ENCODE measurements at regions not wholly inside any gene's neighbourhood (a gene's known extent, or its start where the extent isn't known, plus 50 kb on each side); places are given as distances from the start of the nearest gene placed in this dataset.

GRCh38 chr3:64306745-64307144 lies 81.5 kb upstream of the PRICKLE2 start:
- Histone ChIP-seq H3K4me3 (no peak overlapping the region), H3K36me3 (ENCODE audit: low read depth) (no peaks in the 10 kb centered on the region), H3K9me3 (no peaks in the 10 kb centered on the region), H3K4me1 (ENCODE audit: low read depth) (peaks cover 2% of the 10 kb centered on the region)
- no peak for DNase-seq
- intact Hi-C loops (cut with DNase I, micrococcal nuclease) = no loop called here
- TF ChIP-seq, protein P1, sequence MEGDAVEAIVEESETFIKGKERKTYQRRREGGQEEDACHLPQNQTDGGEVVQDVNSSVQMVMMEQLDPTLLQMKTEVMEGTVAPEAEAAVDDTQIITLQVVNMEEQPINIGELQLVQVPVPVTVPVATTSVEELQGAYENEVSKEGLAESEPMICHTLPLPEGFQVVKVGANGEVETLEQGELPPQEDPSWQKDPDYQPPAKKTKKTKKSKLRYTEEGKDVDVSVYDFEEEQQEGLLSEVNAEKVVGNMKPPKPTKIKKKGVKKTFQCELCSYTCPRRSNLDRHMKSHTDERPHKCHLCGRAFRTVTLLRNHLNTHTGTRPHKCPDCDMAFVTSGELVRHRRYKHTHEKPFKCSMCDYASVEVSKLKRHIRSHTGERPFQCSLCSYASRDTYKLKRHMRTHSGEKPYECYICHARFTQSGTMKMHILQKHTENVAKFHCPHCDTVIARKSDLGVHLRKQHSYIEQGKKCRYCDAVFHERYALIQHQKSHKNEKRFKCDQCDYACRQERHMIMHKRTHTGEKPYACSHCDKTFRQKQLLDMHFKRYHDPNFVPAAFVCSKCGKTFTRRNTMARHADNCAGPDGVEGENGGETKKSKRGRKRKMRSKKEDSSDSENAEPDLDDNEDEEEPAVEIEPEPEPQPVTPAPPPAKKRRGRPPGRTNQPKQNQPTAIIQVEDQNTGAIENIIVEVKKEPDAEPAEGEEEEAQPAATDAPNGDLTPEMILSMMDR (IDR thresholded peaks at IDR 0.05) = no peak
- ATAC-seq = no peak

DNA sequence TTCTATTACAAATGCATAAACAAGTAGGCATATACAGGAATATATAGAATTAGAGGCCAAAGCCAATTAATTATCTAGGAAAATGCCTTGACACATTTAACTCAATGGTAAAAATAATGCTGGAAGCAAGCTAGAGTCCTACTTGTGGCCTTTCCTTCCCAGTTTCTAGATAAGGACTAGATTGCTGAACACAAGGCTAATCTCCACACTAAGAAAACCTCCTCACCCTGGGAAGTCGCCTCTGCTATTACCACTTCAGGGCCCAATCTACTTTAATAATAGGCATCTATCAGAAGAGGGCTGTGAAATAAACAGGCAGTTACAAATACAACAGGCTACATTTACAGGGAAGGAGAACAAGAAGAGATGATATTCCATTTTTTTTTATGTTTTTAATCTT lies 80.5 kb upstream of the PRICKLE2 start:
- no peaks in the 10 kb centered on the region for H3K4me1 ChIP-seq (ENCODE audit: low read depth)
- DNase-seq (no peak), ATAC-seq (no peak)
- TF ChIP-seq, protein P1 (IDR thresholded peaks at IDR 0.05) = no peak
- no peaks in the 10 kb centered on the region for H3K9me3 ChIP-seq
- no peak overlapping the region for H3K4me3 ChIP-seq
- no peaks in the 10 kb centered on the region for H3K36me3 ChIP-seq (ENCODE audit: low read depth)
- intact Hi-C loops (cut with DNase I, micrococcal nuclease) = no loop called here

DNA sequence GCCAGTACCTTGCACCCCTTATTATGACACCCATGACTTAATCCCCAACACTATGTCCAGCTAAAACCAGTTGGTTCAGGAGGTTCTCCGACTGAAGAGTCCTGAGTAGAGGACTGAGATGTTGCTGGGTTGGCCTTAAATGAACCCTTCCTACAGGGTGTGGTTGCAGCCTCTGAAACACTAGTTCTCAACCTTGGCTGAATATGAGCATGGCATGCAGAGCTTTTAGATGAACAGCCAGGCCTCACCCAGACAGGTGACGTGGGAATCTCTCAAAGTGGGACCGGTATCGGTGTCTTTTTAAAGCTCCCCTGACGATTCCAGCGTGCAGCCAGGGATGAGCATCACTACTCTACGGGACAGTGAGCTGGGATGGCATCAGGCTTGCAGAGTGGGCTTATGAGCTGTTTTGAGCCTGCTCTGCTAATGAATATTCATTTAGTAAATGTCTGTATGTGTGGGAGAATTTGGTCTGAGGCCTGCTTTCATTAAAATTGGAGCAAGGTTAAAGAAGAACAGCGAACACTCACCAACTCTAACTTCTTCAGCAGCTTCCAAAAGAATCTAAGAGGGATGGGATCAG lies 79.7 kb upstream of the PRICKLE2 start:
- TF ChIP-seq, protein P1 (IDR thresholded peaks at IDR 0.05) = no peak
- Histone ChIP-seq H3K36me3 (ENCODE audit: low read depth) (no peaks in the 10 kb centered on the region), H3K4me1 (ENCODE audit: low read depth) (no peaks in the 10 kb centered on the region), H3K4me3 (no peak overlapping the region), H3K9me3 (no peaks in the 10 kb centered on the region)
- ATAC-seq (no peak), DNase-seq (no peak)
- intact Hi-C loops (cut with DNase I, micrococcal nuclease) = no loop called here

DNA sequence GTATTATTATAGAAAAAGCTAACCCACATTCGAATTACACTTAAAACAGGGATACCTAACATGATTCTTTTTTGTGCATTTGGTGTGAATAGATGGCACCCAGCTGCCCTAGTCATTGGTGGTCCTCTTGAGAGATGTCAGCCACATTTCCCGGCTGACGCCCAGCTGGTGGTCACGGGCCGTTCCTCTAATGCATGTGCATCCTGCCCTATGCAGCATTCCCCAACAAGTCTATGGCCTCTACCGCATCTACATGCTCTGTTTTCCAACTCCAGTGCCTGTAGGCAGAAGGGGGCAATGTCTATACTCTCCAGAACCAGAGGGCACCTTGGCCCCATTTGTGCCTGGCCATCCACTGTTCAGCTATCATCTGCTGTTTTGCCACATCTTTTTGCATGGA lies 78.6 kb upstream of the PRICKLE2 start:
- Histone ChIP-seq H3K36me3 (ENCODE audit: low read depth) (no peaks in the 10 kb centered on the region), H3K4me1 (ENCODE audit: low read depth) (no peaks in the 10 kb centered on the region), H3K4me3 (no peak overlapping the region), H3K9me3 (no peaks in the 10 kb centered on the region)
- ATAC-seq (no peak), DNase-seq (no peak)
- intact Hi-C loops (cut with DNase I, micrococcal nuclease) = no loop called here
- TF ChIP-seq, protein P1 (IDR thresholded peaks at IDR 0.05) = no peak

GRCh38 chr3:64303401-64303800 lies 78.1 kb upstream of the PRICKLE2 start:
- DNase-seq (no peak), ATAC-seq (no peak)
- Histone ChIP-seq H3K4me3 (no peak overlapping the region), H3K9me3 (no peaks in the 10 kb centered on the region), H3K36me3 (ENCODE audit: low read depth) (no peaks in the 10 kb centered on the region), H3K4me1 (ENCODE audit: low read depth) (no peaks in the 10 kb centered on the region)
- intact Hi-C loops (cut with DNase I, micrococcal nuclease) = no loop called here
- TF ChIP-seq, protein P1 (IDR thresholded peaks at IDR 0.05) = no peak

- TF ChIP-seq, protein P1 (IDR thresholded peaks at IDR 0.05) = no peak
- DNase-seq (no peak), ATAC-seq (no peak)
- peaks cover 8% of the 10 kb centered on the region for H3K9me3 ChIP-seq
- intact Hi-C loops (cut with DNase I, micrococcal nuclease) = no loop called here
- no peak overlapping the region for H3K4me3 ChIP-seq
- no peaks in the 10 kb centered on the region for H3K4me1 ChIP-seq (ENCODE audit: low read depth)
- H3K36me3 ChIP-seq (ENCODE audit: low read depth) = no peaks in the 10 kb centered on the region
These were observed 76.2 kb upstream of the PRICKLE2 start for GRCh38 chr3:64301476-64301875.

Measured in mucosa of descending colon (tissue), 3 donors.